ENCODE measurements at regions not wholly inside any gene's neighbourhood (a gene's known extent, or its start where the extent isn't known, plus 50 kb on each side); places are given as distances from the start of the nearest gene placed in this dataset.
A peak's percentile ranks its signal among the peaks of the same experiment; 100 is the strongest.

DNA sequence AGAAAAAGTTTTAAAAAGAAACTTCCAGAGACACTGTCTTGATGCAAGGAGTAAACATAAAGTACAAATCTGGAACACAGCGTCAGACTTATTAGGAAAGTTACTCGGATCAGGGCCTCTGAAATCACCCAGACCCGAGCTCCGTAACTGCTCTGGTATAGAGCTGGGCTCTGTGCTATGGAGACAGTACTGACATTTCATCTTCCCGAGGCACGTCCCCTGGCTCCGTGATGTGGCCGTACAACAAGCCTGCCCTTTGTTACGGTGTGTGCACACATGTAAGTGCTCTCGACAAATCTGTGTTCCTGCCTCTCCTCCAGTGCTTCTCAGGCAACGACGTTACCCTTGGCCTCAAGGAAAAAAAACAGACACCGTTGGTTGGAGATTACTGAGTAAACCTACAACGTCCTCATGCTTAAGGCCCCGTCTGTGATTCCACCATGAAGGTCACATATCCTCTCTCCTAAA, 107.0 kb upstream of the IRF2BP2 start (continued):
- TF ChIP-seq MXD4 (CRISPR knock-in tag; IDR thresholded peaks at IDR 0.05) (0 out of 2 replicates have a peak, but pooled peaks have one; percentile 9), ZFYVE20 (CRISPR knock-in tag; IDR thresholded peaks at IDR 0.05; ENCODE audit: borderline replicate concordance, low read depth) (no peak), RBM22 (optimal IDR thresholded peaks at IDR 0.05; ENCODE audit: low read length) (peak; percentile 60), FOXO1 (CRISPR knock-in tag; IDR thresholded peaks at IDR 0.05) (peak; percentile 51; the same call in 1 of the 2 replicates), FIP1L1 (IDR thresholded peaks at IDR 0.05; ENCODE audit: borderline replicate concordance, insufficient read depth, low read depth, low read length) (peak; percentile 44; the same call in 1 of the 2 replicates), ZBTB7B (CRISPR knock-in tag; IDR thresholded peaks at IDR 0.05) (0 out of 2 replicates have a peak, but pooled peaks have one; percentile 6), ZNF282 (IDR thresholded peaks at IDR 0.05; ENCODE audit: partially characterized antibody) (no peak), ZFP82 (CRISPR knock-in tag; IDR thresholded peaks at IDR 0.05; ENCODE audit: borderline replicate concordance) (peak; percentile 13; the same call in 1 of the 2 replicates), HMG20B (CRISPR knock-in tag; conservative IDR thresholded peaks at IDR 0.05) (0 out of 2 replicates have a peak, but pooled peaks have one; percentile 21), ZNF678 (CRISPR knock-in tag; IDR thresholded peaks at IDR 0.05) (no peak), TAF1 (CRISPR knock-in tag; IDR thresholded peaks at IDR 0.05) (peak; percentile 6; the same call in 1 of the 2 replicates), ZBTB3 (CRISPR knock-in tag; IDR thresholded peaks at IDR 0.05; ENCODE audit: borderline replicate concordance, low read depth) (no peak), KDM5B (CRISPR knock-in tag; IDR thresholded peaks at IDR 0.05; ENCODE audit: borderline replicate concordance) (peak; percentile 16; the same call in 1 of the 2 replicates)
